ENCODE measurements at regions not wholly inside any gene's neighbourhood (a gene's known extent, or its start where the extent isn't known, plus 50 kb on each side); places are given as distances from the start of the nearest gene placed in this dataset.

- no peak for DNase-seq
Observed at GRCh38 chr2:122135021-122135937, 379.8 kb downstream of the TSN start.

- no peak for DNase-seq
Observed at GRCh38 chr2:122136056-122136455, 380.6 kb downstream of the TSN start.

GRCh38 chr2:122138561-122138960 lies 383.1 kb downstream of the TSN start:
- DNase-seq, result no peak

GRCh38 chr2:122139739-122140420 lies 384.4 kb downstream of the TSN start:
- no peak for DNase-seq

- DNase-seq, result no peak
Observed at GRCh38 chr2:122144884-122145283, 389.4 kb downstream of the TSN start.

GRCh38 chr2:122145856-122146255 lies 390.4 kb downstream of the TSN start:
- DNase-seq, result no peak

GRCh38 chr2:122148128-122148767 lies 392.8 kb downstream of the TSN start:
- DNase-seq, result no peak

GRCh38 chr2:122150524-122151280 lies 395.3 kb downstream of the TSN start:
- no peak for DNase-seq

- no peak for DNase-seq
Observed at GRCh38 chr2:122152571-122152970, 397.1 kb downstream of the TSN start.

GRCh38 chr2:122156176-122156890 lies 400.9 kb downstream of the TSN start:
- DNase-seq, result no peak

GRCh38 chr2:122157158-122157557 lies 401.7 kb downstream of the TSN start:
- no peak for DNase-seq

GRCh38 chr2:122163617-122164016 lies 408.2 kb downstream of the TSN start:
- no peak for DNase-seq

GRCh38 chr2:122164964-122165363 lies 409.5 kb downstream of the TSN start:
- no peak for DNase-seq

- no peak for DNase-seq
Observed at GRCh38 chr2:122166820-122167219, 411.4 kb downstream of the TSN start.

- no peak for DNase-seq
Observed at GRCh38 chr2:122167515-122167914, 412.1 kb downstream of the TSN start.

GRCh38 chr2:122168799-122169198 lies 413.3 kb downstream of the TSN start:
- no peak for DNase-seq

GRCh38 chr2:122172812-122173211 lies 417.4 kb downstream of the TSN start:
- DNase-seq, result no peak

GRCh38 chr2:122174061-122174460 lies 418.6 kb downstream of the TSN start:
- DNase-seq, result no peak

- no peak for DNase-seq
Observed at GRCh38 chr2:122179492-122180165, 424.2 kb downstream of the TSN start.

GRCh38 chr2:122180972-122181371 lies 425.5 kb downstream of the TSN start:
- no peak for DNase-seq

- no peak for DNase-seq
Observed at GRCh38 chr2:122182616-122183355, 427.3 kb downstream of the TSN start.

Measured in DMS79 (cell line).